HepG2 (cell line): ENCODE measurements at regions not wholly inside any gene's neighbourhood (a gene's known extent, or its start where the extent isn't known, plus 50 kb on each side); places are given as distances from the start of the nearest gene placed in this dataset.

Source experiments
- ATAC-seq: fragments of 200-7000 bp; cut with Tn5 transposase; 3 replicates; pipeline ENCODE4 v1.9.1; 2020; ENCODE audit warnings: mild to moderate bottlenecking, moderate library complexity
- BruUV-seq: library from RNA; stranded (reverse); fragments of 400-500 nt; replicated peaks from 2 replicates; lab custom pipeline; 2021; lab: Mats Ljungman, UMichigan
- CTCF ChIA-PET: fragments of 300-600 bp; formaldehyde crosslinking; extraction: SDS; loops from one replicate; lab custom pipeline; 2021; ENCODE audit warnings: low total read pairs, inconsistent platforms, low intra/inter-chr PET ratio; lab: Yijun Ruan, JAX
- POLR2A ChIA-PET: fragments of 350-600 bp; sonication (Branson Sonifier 250); formaldehyde crosslinking; loops from one replicate; lab custom pipeline; 2020; ENCODE audit warnings: antibody characterized with exemption, inconsistent platforms; lab: Yijun Ruan, JAX
- DNase-seq: peaks from one replicate; pipeline ENCODE4 v3.0.0-alpha.2; 2015; ENCODE audit warnings: low spot score
- FAIRE-seq: peaks from 3 replicates; lab custom pipeline; 2011; peaks lifted over from hg19 to GRCh38; lab: Jason Lieb, UNC
- H2AFZ ChIP-seq: one replicate; pipeline ENCODE4 v1.6.1; 2011; ENCODE audit warnings: low read length, inconsistent platforms
- H3K27ac ChIP-seq: fragments of 300-600 bp; 3 replicates; pipeline ENCODE4 v1.8.0; 2011; ENCODE audit warnings: mixed run types, mild to moderate bottlenecking, mixed read lengths, low read length, inconsistent platforms; ENCODE audit not compliant: insufficient read depth; ENCODE audit errors: extremely low read length
- H3K27me3 ChIP-seq, 2 experiments: fragments of 200-600 bp in 1 of 2; 2 replicates in 1 of 2; 3 replicates in 1 of 2; pipeline versions ENCODE4 v1.6.0 to v1.8.0; 2011; ENCODE audit warnings: low read length in 2 of 2, mild to moderate bottlenecking in 2 of 2, moderate library complexity in 2 of 2, inconsistent platforms in 1 of 2; ENCODE audit not compliant: insufficient read depth in 2 of 2, control insufficient read depth in 1 of 2
- H3K36me3 ChIP-seq, 2 experiments: fragments of 200-600 bp in 1 of 2; replicated peaks in 1 of 2; 2 replicates in 1 of 2; 3 replicates in 1 of 2; pipeline versions ENCODE4 v1.5.1 to v1.8.0; 2011; ENCODE audit warnings: low read length in 2 of 2, inconsistent platforms in 1 of 2; ENCODE audit not compliant: insufficient read depth in 2 of 2, control insufficient read depth in 1 of 2
- H3K4me1 ChIP-seq: 2 replicates; pipeline ENCODE4 v1.5.1; 2012; ENCODE audit warnings: low read length, inconsistent platforms; ENCODE audit not compliant: insufficient read depth
- H3K4me2 ChIP-seq: 2 replicates; pipeline ENCODE4 v1.6.0; 2011; ENCODE audit warnings: low read depth, low read length, inconsistent platforms
- H3K4me3 ChIP-seq, 3 experiments: fragments of 200-600 bp in 1 of 3; sonication (generic), shearing (Covaris generic) in 1 of 3; replicated peaks in 1 of 3; 2 replicates each; pipeline ENCODE4 v1.5.1; 2011 to 2016; ENCODE audit warnings: low read length in 3 of 3, inconsistent platforms in 2 of 3, low read depth in 2 of 3, mild to moderate bottlenecking in 2 of 3, control low read depth in 1 of 3, mixed read lengths in 1 of 3; ENCODE audit not compliant: insufficient read depth in 1 of 3
- H3K79me2 ChIP-seq: one replicate; pipeline ENCODE4 v1.6.1; 2011; ENCODE audit warnings: low read length, inconsistent platforms; ENCODE audit not compliant: insufficient read depth
- H3K9ac ChIP-seq: 2 replicates; pipeline ENCODE4 v1.6.0; 2011; ENCODE audit warnings: mild to moderate bottlenecking, low read depth, low read length, inconsistent platforms; ENCODE audit not compliant: insufficient read depth
- H3K9me3 ChIP-seq: 2 replicates; pipeline ENCODE4 v1.5.1; 2012; ENCODE audit warnings: mild to moderate bottlenecking, low read length
- H4K20me1 ChIP-seq: 2 replicates; pipeline ENCODE4 v1.6.0; 2011; ENCODE audit warnings: inconsistent platforms, mild to moderate bottlenecking, low read length, moderate library complexity; ENCODE audit not compliant: insufficient read depth
- CREB1 ChIP-seq, 2 experiments: fragments of 450-650 bp in 1 of 2; IDR thresholded peaks; 2 replicates each; pipeline ENCODE4 v1.6.1; 2016 to 2017; ENCODE audit warnings: control low read depth in 1 of 2, mild to moderate bottlenecking in 1 of 2, missing compliant biosample characterization in 1 of 2, missing genetic modification characterization in 1 of 2
- NRL ChIP-seq: sonication (generic); formaldehyde crosslinking; IDR thresholded peaks from 2 replicates; pipeline ENCODE4 v1.5.0; 2020; ENCODE audit warnings: missing genetic modification reagents, mild to moderate bottlenecking, moderate library complexity, borderline replicate concordance
- ZNF207 ChIP-seq: fragments of 450-650 bp; IDR thresholded peaks from 2 replicates; pipeline ENCODE4 v1.6.1; 2016; ENCODE audit warnings: antibody characterized with exemption, borderline replicate concordance
- ZNF326 ChIP-seq: sonication (generic); formaldehyde crosslinking; IDR thresholded peaks from 2 replicates; pipeline ENCODE4 v1.4.0; 2020; ENCODE audit warnings: missing genetic modification reagents, borderline replicate concordance
- ZNF451 ChIP-seq: sonication (generic); formaldehyde crosslinking; IDR thresholded peaks from 2 replicates; pipeline ENCODE4 v1.5.0; 2020; ENCODE audit warnings: mild to moderate bottlenecking, missing genetic modification reagents
- ZNF549 ChIP-seq: sonication (generic); formaldehyde crosslinking; IDR thresholded peaks from 2 replicates; pipeline ENCODE4 v1.5.0; 2020; ENCODE audit warnings: missing genetic modification reagents
- WGBS: methylation state at CpG from one replicate; pipeline ENCODE4 v1.1.6; 2017; ENCODE audit warnings: low lambda C conversion rate; 5-methylcytosine and 5-hydroxymethylcytosine counted together
- in situ Hi-C: cut with HindIII; loops from 2 replicates; pipeline ENCODE4 v1.10.0; 2017; ENCODE audit warnings: low pct_unique_long_range_greater_than_20kb; ENCODE audit not compliant: extremely low pct_ligation_motif_present
- intact Hi-C: fragments of 100-400 bp; cut with micrococcal nuclease; formaldehyde crosslinking; loops from one replicate; pipeline ENCODE4 v1.10.0; 2022; ENCODE audit not compliant: unreplicated experiment
- TF ChIP-seq, protein P1 (sequence below): fragments of 450-650 bp; IDR thresholded peaks from 2 replicates; pipeline ENCODE4 v1.6.1; 2017; ENCODE audit warnings: mild to moderate bottlenecking
- TF ChIP-seq, protein P2 (sequence below): sonication (generic); formaldehyde crosslinking; IDR thresholded peaks from 2 replicates; pipeline ENCODE4 v1.5.1; 2020; ENCODE audit warnings: mild to moderate bottlenecking, missing genetic modification reagents, moderate library complexity

DNA sequence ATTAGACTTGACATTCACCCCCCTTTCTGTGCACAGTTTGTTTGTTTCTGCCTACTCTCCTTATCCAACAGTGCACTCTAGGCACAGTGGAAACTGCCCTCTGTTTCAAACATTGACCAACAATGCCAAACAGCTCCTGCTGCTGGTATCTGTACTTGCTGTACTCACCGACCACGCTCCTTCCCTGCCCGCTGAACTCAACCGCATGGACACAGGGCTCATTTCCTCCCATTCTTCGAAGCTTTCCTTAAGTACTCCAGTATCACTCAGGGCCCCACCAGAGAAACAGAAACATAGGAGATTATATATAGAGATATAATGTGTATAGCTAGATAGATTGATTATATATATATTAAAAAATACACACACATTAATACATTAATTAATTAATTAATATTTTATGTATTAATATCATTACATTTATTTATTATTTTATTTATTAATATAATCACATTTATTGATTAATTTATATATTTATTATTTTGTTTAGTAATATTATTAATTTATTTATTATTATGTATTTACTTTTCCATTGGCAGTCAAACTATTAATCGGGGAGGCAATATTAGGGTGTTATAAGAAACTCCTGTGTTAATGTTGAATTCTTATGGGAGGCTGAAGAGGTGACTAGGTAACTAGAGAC, 1528.2 kb downstream of the EFNB2 start:
- Histone ChIP-seq H2AFZ (no peak overlapping the region), H3K4me3 (no peak overlapping the region)
- TF ChIP-seq, protein P1, sequence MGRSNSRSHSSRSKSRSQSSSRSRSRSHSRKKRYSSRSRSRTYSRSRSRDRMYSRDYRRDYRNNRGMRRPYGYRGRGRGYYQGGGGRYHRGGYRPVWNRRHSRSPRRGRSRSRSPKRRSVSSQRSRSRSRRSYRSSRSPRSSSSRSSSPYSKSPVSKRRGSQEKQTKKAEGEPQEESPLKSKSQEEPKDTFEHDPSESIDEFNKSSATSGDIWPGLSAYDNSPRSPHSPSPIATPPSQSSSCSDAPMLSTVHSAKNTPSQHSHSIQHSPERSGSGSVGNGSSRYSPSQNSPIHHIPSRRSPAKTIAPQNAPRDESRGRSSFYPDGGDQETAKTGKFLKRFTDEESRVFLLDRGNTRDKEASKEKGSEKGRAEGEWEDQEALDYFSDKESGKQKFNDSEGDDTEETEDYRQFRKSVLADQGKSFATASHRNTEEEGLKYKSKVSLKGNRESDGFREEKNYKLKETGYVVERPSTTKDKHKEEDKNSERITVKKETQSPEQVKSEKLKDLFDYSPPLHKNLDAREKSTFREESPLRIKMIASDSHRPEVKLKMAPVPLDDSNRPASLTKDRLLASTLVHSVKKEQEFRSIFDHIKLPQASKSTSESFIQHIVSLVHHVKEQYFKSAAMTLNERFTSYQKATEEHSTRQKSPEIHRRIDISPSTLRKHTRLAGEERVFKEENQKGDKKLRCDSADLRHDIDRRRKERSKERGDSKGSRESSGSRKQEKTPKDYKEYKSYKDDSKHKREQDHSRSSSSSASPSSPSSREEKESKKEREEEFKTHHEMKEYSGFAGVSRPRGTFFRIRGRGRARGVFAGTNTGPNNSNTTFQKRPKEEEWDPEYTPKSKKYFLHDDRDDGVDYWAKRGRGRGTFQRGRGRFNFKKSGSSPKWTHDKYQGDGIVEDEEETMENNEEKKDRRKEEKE = no peak
- no peak for TF ChIP-seq NRL (CRISPR knock-in tag)
- no peak for TF ChIP-seq CREB1 (IDR thresholded peaks at IDR 0.05)
- no peak for TF ChIP-seq CREB1 (CRISPR knock-in tag; IDR thresholded peaks at IDR 0.05)
- TF ChIP-seq, protein P2, sequence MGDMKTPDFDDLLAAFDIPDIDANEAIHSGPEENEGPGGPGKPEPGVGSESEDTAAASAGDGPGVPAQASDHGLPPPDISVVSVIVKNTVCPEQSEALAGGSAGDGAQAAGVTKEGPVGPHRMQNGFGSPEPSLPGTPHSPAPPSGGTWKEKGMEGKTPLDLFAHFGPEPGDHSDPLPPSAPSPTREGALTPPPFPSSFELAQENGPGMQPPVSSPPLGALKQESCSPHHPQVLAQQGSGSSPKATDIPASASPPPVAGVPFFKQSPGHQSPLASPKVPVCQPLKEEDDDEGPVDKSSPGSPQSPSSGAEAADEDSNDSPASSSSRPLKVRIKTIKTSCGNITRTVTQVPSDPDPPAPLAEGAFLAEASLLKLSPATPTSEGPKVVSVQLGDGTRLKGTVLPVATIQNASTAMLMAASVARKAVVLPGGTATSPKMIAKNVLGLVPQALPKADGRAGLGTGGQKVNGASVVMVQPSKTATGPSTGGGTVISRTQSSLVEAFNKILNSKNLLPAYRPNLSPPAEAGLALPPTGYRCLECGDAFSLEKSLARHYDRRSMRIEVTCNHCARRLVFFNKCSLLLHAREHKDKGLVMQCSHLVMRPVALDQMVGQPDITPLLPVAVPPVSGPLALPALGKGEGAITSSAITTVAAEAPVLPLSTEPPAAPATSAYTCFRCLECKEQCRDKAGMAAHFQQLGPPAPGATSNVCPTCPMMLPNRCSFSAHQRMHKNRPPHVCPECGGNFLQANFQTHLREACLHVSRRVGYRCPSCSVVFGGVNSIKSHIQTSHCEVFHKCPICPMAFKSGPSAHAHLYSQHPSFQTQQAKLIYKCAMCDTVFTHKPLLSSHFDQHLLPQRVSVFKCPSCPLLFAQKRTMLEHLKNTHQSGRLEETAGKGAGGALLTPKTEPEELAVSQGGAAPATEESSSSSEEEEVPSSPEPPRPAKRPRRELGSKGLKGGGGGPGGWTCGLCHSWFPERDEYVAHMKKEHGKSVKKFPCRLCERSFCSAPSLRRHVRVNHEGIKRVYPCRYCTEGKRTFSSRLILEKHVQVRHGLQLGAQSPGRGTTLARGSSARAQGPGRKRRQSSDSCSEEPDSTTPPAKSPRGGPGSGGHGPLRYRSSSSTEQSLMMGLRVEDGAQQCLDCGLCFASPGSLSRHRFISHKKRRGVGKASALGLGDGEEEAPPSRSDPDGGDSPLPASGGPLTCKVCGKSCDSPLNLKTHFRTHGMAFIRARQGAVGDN (CRISPR knock-in tag) = no peak
- no peak for TF ChIP-seq ZNF451 (CRISPR knock-in tag)
- no peak for TF ChIP-seq ZNF549 (CRISPR knock-in tag)
- no peak for TF ChIP-seq ZNF326 (CRISPR knock-in tag)
- no peak for TF ChIP-seq ZNF207
- TF ChIP-seq, all 625 proteins: peak for 0
- no peak for FAIRE-seq
- Histone ChIP-seq H3K27me3 (no peaks in the 10 kb centered on the region; a peak in 1 of 5 replicates), H3K36me3 (no peaks in the 10 kb centered on the region), H3K4me1 (no peaks in the 10 kb centered on the region), H3K9me3 (peaks cover 59% of the 10 kb centered on the region), H3K9ac (no peak overlapping the region), H4K20me1 (no peaks in the 10 kb centered on the region), H3K27ac (no peak overlapping the region), H3K4me2 (no peak overlapping the region), H3K79me2 (no peaks in the 10 kb centered on the region)
- in situ Hi-C loops (no loop called here), intact Hi-C loops (no loop called here)
- 6% methylated on average over 6 of the region's 6 CpGs for WGBS
- no peak for ATAC-seq
- no TSS peak for BruUV-seq
- ChIA-PET CTCF (no interaction called here), POLR2A (no interaction called here)
- DNase-seq = no peak
